HCT116 (cell line): ENCODE measurements at regions not wholly inside any gene's neighbourhood (a gene's known extent, or its start where the extent isn't known, plus 50 kb on each side); places are given as distances from the start of the nearest gene placed in this dataset.

ENCODE experiments used
- CBX3 ChIP-seq: IDR thresholded peaks from 2 replicates; pipeline ENCODE4 v1.6.1; 2012; ENCODE audit warnings: low read depth
- CTCF ChIP-seq, 3 experiments: fragments of 200-600 bp in 1 of 3; sonication (generic) in 1 of 3; IDR thresholded peaks in 2 of 3; conservative IDR thresholded peaks in 1 of 3; 2 replicates each; pipeline ENCODE4 v1.5.1; 2012 to 2017; ENCODE audit warnings: low read depth in 2 of 3, low read length in 2 of 3, antibody characterized with exemption in 1 of 3, borderline replicate concordance in 1 of 3, control low read depth in 1 of 3, mild to moderate bottlenecking in 1 of 3, mixed read lengths in 1 of 3, mixed run types in 1 of 3, moderate library complexity in 1 of 3; ENCODE audit not compliant: insufficient read depth in 1 of 3
- REST ChIP-seq: IDR thresholded peaks from 2 replicates; pipeline ENCODE4 v1.6.1; 2012; ENCODE audit warnings: low read depth
- SIN3A ChIP-seq: IDR thresholded peaks from 2 replicates; pipeline ENCODE4 v1.6.1; 2012; ENCODE audit warnings: low read depth
- ZBTB33 ChIP-seq: IDR thresholded peaks from 2 replicates; pipeline ENCODE4 v1.6.1; 2011; ENCODE audit warnings: mild to moderate bottlenecking, low read length, moderate library complexity; ENCODE audit not compliant: insufficient replicate concordance; ENCODE audit errors: extremely low read depth

GRCh38 chr2:237191714-237192081 lies 106.0 kb downstream of the COPS8 start:
- TF ChIP-seq CTCF (IDR thresholded peaks at IDR 0.05 in 2 of 3, conservative IDR thresholded peaks at IDR 0.05 in 1 of 3; ENCODE audit: borderline replicate concordance in 1 of 3, insufficient read depth in 1 of 3, low read depth in 2 of 3, low read length in 2 of 3): no peak
- no peak for TF ChIP-seq REST
- TF ChIP-seq SIN3A: no peak
- no peak for TF ChIP-seq ZBTB33
- TF ChIP-seq CBX3: no peak
